Large intestine (tissue), 3 donors: ENCODE measurements at regions not wholly inside any gene's neighbourhood (a gene's known extent, or its start where the extent isn't known, plus 50 kb on each side); places are given as distances from the start of the nearest gene placed in this dataset.
"Not testable (repeated sequence)": the region's sequence is repeated elsewhere in the genome, so short reads cannot be mapped to it uniquely, and the experiment has no call there.

Source experiments
- DNase-seq, 2 donors: peaks; one replicate each; pipeline versions ENCODE4 v3.0.0 to v3.0.0-alpha.2; 2013
- H3K27ac ChIP-seq: one replicate; pipeline ENCODE4 v1.5.1; 2013; ENCODE audit warnings: low read length
- H3K27me3 ChIP-seq: 2 replicates; pipeline ENCODE4 v1.6.1; 2013; ENCODE audit warnings: low read length; ENCODE audit not compliant: control insufficient read depth, insufficient read depth
- H3K36me3 ChIP-seq: 2 replicates; pipeline ENCODE4 v1.6.1; 2013; ENCODE audit warnings: low read length; ENCODE audit not compliant: control insufficient read depth, insufficient read depth
- H3K4me1 ChIP-seq: one replicate; pipeline ENCODE4 v1.6.1; 2013; ENCODE audit warnings: low read length; ENCODE audit not compliant: control insufficient read depth, insufficient read depth
- H3K4me3 ChIP-seq: one replicate; pipeline ENCODE4 v1.5.1; 2013; ENCODE audit warnings: low read length
- H3K9me3 ChIP-seq: one replicate; pipeline ENCODE4 v1.6.1; 2013; ENCODE audit warnings: mild to moderate bottlenecking, low read depth, low read length, moderate library complexity; ENCODE audit not compliant: control insufficient read depth
- WGBS: methylation state at CpG from one replicate; pipeline ENCODE4 v1.1.5; 2013; ENCODE audit warnings: low lambda C conversion rate; ENCODE audit not compliant: insufficient coverage; 5-methylcytosine and 5-hydroxymethylcytosine counted together

- H3K4me1 ChIP-seq: no peaks in the 10 kb centered on the region
- no peak overlapping the region for H3K4me3 ChIP-seq
- H3K27ac ChIP-seq: no peak overlapping the region
- H3K9me3 ChIP-seq: peaks cover 3% of the 10 kb centered on the region
- H3K27me3 ChIP-seq: no peaks in the 10 kb centered on the region
- 50% methylated on average over 1 of the region's 13 CpGs for WGBS
- no peak for DNase-seq
- H3K36me3 ChIP-seq: no peaks in the 10 kb centered on the region
Measured at GRCh38 chr9:82130331-82131042, 141.9 kb downstream of the SPATA31D1 start.

DNA sequence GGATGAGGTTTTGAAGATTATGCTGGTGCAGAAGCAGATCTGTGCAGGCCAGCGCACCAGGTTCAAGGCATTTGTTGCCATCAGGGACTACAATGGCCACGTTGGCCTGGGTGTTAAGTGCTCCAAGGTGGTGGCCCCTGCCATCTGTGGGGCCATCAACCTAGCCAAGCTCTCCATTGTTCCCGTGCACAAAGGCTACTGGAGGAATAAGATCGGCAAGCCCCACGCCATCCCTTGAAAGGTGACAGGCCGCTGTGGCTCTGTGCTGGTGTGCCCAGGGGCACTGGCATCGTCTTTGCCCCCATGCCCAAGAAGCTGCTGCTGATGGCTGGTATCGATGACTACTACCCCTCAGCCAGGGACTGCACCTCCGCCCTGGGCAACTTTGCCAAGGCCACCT is 142.5 kb downstream of the SPATA31D1 start:
- Histone ChIP-seq H3K36me3 (no peaks in the 10 kb centered on the region), H3K4me1 (no peaks in the 10 kb centered on the region), H3K27ac (no peak overlapping the region), H3K27me3 (no peaks in the 10 kb centered on the region), H3K4me3 (no peak overlapping the region), H3K9me3 (peaks cover 3% of the 10 kb centered on the region)
- no CpG with 5 or more reads among the region's 9 CpGs for WGBS
- DNase-seq: no peak

DNA sequence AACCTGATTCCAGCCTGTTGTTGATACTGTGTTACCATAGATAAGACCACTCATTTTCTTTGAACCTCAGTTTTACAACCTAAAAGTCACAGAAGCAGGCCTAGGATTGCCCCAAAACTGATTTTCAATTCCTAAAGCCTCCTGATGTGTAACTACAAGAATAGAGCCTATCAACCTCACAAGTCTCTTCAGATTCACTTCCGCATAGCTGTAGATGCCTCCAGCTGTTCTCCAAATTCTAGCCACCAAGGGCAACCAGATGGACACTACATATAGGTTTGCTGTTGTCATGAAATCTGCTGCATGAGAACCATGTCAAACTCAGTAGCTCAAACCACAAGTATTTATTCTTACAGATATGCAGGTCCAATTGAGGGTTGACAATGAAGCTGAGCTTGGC is 143.5 kb downstream of the SPATA31D1 start:
- no peak for DNase-seq
- no peaks in the 10 kb centered on the region for H3K36me3 ChIP-seq
- no peaks in the 10 kb centered on the region for H3K27me3 ChIP-seq
- H3K27ac ChIP-seq: no peak overlapping the region
- peaks cover 3% of the 10 kb centered on the region for H3K9me3 ChIP-seq
- H3K4me1 ChIP-seq: no peaks in the 10 kb centered on the region
- WGBS: no CpG with 5 or more reads among the region's 1 CpG
- no peak overlapping the region for H3K4me3 ChIP-seq

- no peak overlapping the region for H3K4me3 ChIP-seq
- H3K4me1 ChIP-seq: no peaks in the 10 kb centered on the region
- no peak for DNase-seq
- no CpG with 5 or more reads among the region's 1 CpG for WGBS
- no peaks in the 10 kb centered on the region for H3K27me3 ChIP-seq
- H3K36me3 ChIP-seq: no peaks in the 10 kb centered on the region
- H3K27ac ChIP-seq: no peak overlapping the region
- peaks cover 3% of the 10 kb centered on the region for H3K9me3 ChIP-seq
Measured at GRCh38 chr9:82134010-82134409, 145.4 kb downstream of the SPATA31D1 start.

DNA sequence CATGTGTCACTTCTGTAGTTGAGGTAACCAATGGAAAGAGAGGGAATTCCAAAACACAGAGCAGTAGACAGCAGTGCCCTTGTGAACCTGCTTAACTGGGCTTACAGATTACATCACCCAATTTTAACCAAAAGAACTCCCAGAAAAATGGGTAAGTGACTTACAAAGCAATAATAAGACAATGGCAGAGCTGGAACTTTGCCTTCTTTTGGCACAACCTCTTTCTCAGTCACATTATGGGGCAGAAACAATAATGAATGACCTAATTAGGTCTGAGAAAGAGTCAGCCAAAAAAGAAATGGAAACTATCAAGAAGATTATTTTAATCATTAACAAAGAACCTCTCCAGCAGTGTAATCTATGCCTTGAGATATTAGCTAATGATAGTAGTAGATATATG is 146.5 kb downstream of the SPATA31D1 start:
- no peak for DNase-seq
- Histone ChIP-seq H3K4me1 (no peaks in the 10 kb centered on the region), H3K27ac (no peak overlapping the region), H3K9me3 (peaks cover 3% of the 10 kb centered on the region), H3K36me3 (no peaks in the 10 kb centered on the region), H3K4me3 (no peak overlapping the region), H3K27me3 (no peaks in the 10 kb centered on the region)

GRCh38 chr9:82138081-82138480 is 149.5 kb downstream of the SPATA31D1 start:
- H3K4me3 ChIP-seq, H3K4me1 ChIP-seq, H3K27ac ChIP-seq, DNase-seq, H3K27me3 ChIP-seq, H3K36me3 ChIP-seq, H3K9me3 ChIP-seq: not testable (repeated sequence)

GRCh38 chr9:82140471-82140870 is 151.9 kb downstream of the SPATA31D1 start:
- Histone ChIP-seq H3K4me3 (no peak overlapping the region), H3K27me3 (no peaks in the 10 kb centered on the region), H3K36me3 (no peaks in the 10 kb centered on the region), H3K9me3 (no peaks in the 10 kb centered on the region), H3K4me1 (no peaks in the 10 kb centered on the region), H3K27ac (no peak overlapping the region)
- DNase-seq: no peak
- WGBS: no CpG with 5 or more reads among the region's 7 CpGs

DNA sequence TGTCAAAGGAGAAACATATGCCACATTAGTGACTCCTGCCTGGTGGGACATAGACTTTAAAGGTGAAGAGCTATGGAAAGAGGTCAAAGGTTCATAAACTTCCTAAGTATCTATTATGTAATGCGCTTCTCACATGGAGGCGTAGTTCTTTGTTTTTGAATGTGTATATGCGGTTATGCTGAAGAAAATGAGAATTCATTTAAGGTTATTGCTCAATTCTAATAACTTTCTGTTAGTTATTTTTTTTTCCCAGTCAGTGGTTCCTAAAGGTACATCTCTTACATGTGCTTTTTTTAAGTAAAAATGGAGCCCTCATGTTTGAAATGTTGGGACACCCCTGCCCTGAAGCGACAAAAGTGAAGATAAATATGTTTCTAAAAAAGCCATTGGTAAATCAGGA is 156.2 kb downstream of the SPATA31D1 start:
- WGBS: 100% methylated on average over 2 of the region's 4 CpGs
- Histone ChIP-seq H3K36me3 (no peaks in the 10 kb centered on the region), H3K9me3 (no peaks in the 10 kb centered on the region), H3K27me3 (no peaks in the 10 kb centered on the region), H3K27ac (no peak overlapping the region), H3K4me3 (no peak overlapping the region), H3K4me1 (no peaks in the 10 kb centered on the region)
- DNase-seq: no peak

- Histone ChIP-seq H3K36me3 (no peaks in the 10 kb centered on the region), H3K27ac (no peak overlapping the region), H3K27me3 (no peaks in the 10 kb centered on the region), H3K4me1 (no peaks in the 10 kb centered on the region), H3K9me3 (no peaks in the 10 kb centered on the region), H3K4me3 (no peak overlapping the region)
- no CpG with 5 or more reads among the region's 4 CpGs for WGBS
- no peak for DNase-seq
Measured at GRCh38 chr9:82146677-82147076, 158.1 kb downstream of the SPATA31D1 start.

- no peaks in the 10 kb centered on the region for H3K9me3 ChIP-seq
- no peaks in the 10 kb centered on the region for H3K36me3 ChIP-seq
- no peak for DNase-seq
- H3K27ac ChIP-seq: no peak overlapping the region
- no peaks in the 10 kb centered on the region for H3K27me3 ChIP-seq
- H3K4me1 ChIP-seq: no peaks in the 10 kb centered on the region
- no peak overlapping the region for H3K4me3 ChIP-seq
- WGBS: 60% methylated on average over 1 of the region's 2 CpGs
Measured at GRCh38 chr9:82147798-82148425, 159.3 kb downstream of the SPATA31D1 start.

GRCh38 chr9:82148426-82148810 is 159.8 kb downstream of the SPATA31D1 start:
- no peak overlapping the region for H3K4me3 ChIP-seq
- no peaks in the 10 kb centered on the region for H3K9me3 ChIP-seq
- no peaks in the 10 kb centered on the region for H3K4me1 ChIP-seq
- H3K27me3 ChIP-seq: no peaks in the 10 kb centered on the region
- DNase-seq: no peak
- no peak overlapping the region for H3K27ac ChIP-seq
- WGBS: 18% methylated on average over 1 of the region's 1 CpG
- H3K36me3 ChIP-seq: no peaks in the 10 kb centered on the region
